ENCODE measurements at regions not wholly inside any gene's neighbourhood (a gene's known extent, or its start where the extent isn't known, plus 50 kb on each side); places are given as distances from the start of the nearest gene placed in this dataset.

- no peak overlapping the region for H3K4me3 ChIP-seq
- TF ChIP-seq, protein P1, sequence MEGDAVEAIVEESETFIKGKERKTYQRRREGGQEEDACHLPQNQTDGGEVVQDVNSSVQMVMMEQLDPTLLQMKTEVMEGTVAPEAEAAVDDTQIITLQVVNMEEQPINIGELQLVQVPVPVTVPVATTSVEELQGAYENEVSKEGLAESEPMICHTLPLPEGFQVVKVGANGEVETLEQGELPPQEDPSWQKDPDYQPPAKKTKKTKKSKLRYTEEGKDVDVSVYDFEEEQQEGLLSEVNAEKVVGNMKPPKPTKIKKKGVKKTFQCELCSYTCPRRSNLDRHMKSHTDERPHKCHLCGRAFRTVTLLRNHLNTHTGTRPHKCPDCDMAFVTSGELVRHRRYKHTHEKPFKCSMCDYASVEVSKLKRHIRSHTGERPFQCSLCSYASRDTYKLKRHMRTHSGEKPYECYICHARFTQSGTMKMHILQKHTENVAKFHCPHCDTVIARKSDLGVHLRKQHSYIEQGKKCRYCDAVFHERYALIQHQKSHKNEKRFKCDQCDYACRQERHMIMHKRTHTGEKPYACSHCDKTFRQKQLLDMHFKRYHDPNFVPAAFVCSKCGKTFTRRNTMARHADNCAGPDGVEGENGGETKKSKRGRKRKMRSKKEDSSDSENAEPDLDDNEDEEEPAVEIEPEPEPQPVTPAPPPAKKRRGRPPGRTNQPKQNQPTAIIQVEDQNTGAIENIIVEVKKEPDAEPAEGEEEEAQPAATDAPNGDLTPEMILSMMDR (IDR thresholded peaks at IDR 0.05; ENCODE audit: borderline replicate concordance) = no peak
- no peaks in the 10 kb centered on the region for H3K9me3 ChIP-seq (replicated peaks)
- H3K27ac ChIP-seq (replicated peaks) = no peak overlapping the region
- no peak for DNase-seq
- no peaks in the 10 kb centered on the region for H3K4me1 ChIP-seq
- no peaks in the 10 kb centered on the region for H3K36me3 ChIP-seq
- intact Hi-C loops (cut with micrococcal nuclease) = no loop called here
- H3K27me3 ChIP-seq (ENCODE audit: low read depth) = peaks cover 31% of the 10 kb centered on the region
Observed at GRCh38 chr11:19482319-19483100, 230.1 kb upstream of the NAV2 start.

GRCh38 chr11:19480540-19480939 is 232.1 kb upstream of the NAV2 start:
- DNase-seq = no peak
- no peaks in the 10 kb centered on the region for H3K4me1 ChIP-seq
- no peak overlapping the region for H3K27ac ChIP-seq (replicated peaks)
- H3K4me3 ChIP-seq = no peak overlapping the region
- TF ChIP-seq, protein P1 (IDR thresholded peaks at IDR 0.05; ENCODE audit: borderline replicate concordance) = no peak
- no peaks in the 10 kb centered on the region for H3K9me3 ChIP-seq (replicated peaks)
- intact Hi-C loops (cut with micrococcal nuclease) = no loop called here
- no peaks in the 10 kb centered on the region for H3K36me3 ChIP-seq
- peaks cover 41% of the 10 kb centered on the region for H3K27me3 ChIP-seq (ENCODE audit: low read depth)

DNA sequence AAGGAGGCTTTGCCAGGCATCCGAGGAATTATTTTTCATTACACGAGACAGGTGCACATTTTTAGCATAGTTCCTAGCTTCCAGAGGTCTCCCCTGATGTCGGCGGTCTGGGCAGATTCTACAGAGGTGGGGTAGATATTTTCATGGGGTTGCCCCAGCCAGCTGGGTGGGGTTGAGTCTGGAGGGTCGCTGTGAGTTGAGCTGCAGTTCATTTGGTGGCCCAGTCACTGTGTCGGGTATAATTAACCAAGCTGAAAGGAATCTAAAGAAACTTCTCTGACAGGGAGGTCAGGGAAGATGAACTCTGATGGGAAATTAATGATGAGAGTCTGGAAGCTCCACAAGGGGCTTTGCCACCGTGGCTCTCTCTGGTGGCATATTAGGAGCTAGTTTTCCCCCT is 233.7 kb upstream of the NAV2 start:
- peaks cover 41% of the 10 kb centered on the region for H3K27me3 ChIP-seq (ENCODE audit: low read depth)
- TF ChIP-seq, protein P1 (IDR thresholded peaks at IDR 0.05; ENCODE audit: borderline replicate concordance) = no peak
- H3K36me3 ChIP-seq = no peaks in the 10 kb centered on the region
- H3K9me3 ChIP-seq (replicated peaks) = no peaks in the 10 kb centered on the region
- H3K27ac ChIP-seq (replicated peaks) = no peak overlapping the region
- intact Hi-C loops (cut with micrococcal nuclease) = no loop called here
- no peak for DNase-seq
- no peak overlapping the region for H3K4me3 ChIP-seq
- H3K4me1 ChIP-seq = no peaks in the 10 kb centered on the region

DNA sequence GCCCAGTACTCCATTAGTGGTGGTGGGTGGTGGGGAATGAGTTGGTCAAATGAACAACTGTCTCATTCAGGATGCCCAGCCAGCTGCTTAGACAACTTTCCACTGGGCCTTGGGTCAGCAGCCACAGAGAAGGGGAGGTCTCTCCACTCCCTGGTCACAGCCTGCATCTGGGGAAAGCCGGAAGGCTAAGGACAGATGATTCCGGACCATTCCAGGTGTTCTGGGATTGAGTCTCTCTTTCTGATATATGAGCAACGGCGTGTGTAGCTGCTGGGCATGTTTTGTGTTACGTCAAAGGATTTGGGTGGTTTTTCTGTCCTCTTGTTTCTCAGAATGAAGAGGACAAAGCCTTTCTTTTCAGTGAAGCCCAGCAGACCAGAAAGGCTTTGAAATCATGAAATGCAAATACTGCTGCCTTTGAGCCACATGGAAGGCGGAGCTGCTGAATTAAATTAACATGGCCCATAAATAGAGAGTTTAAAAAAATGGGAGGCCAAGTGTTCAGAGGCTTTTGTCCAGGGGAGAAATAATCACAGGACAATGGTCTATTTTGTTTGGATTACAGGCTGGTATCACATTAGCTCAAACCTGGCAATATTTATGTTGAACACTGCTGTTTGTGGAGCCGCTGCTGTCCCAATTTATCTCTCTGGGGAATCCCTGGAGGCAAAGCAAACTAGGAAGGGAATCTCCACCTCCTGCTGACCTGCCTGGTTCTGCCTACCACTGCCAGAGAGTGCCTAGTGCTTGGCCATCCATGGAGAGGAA is 234.4 kb upstream of the E2F8 start:
- intact Hi-C loops (cut with micrococcal nuclease) = no loop called here
- H3K27me3 ChIP-seq (ENCODE audit: low read depth) = peaks cover 30% of the 10 kb centered on the region
- no peaks in the 10 kb centered on the region for H3K9me3 ChIP-seq (replicated peaks)
- H3K4me3 ChIP-seq = no peak overlapping the region
- TF ChIP-seq, protein P1 (IDR thresholded peaks at IDR 0.05; ENCODE audit: borderline replicate concordance) = no peak
- no peak overlapping the region for H3K27ac ChIP-seq (replicated peaks)
- H3K36me3 ChIP-seq = no peaks in the 10 kb centered on the region
- no peaks in the 10 kb centered on the region for H3K4me1 ChIP-seq
- DNase-seq = no peak

- H3K4me3 ChIP-seq = no peak overlapping the region
- H3K4me1 ChIP-seq = no peaks in the 10 kb centered on the region
- no peak for DNase-seq
- no peaks in the 10 kb centered on the region for H3K9me3 ChIP-seq (replicated peaks)
- no peaks in the 10 kb centered on the region for H3K36me3 ChIP-seq
- H3K27me3 ChIP-seq (ENCODE audit: low read depth) = peaks cover 27% of the 10 kb centered on the region
- no peak overlapping the region for H3K27ac ChIP-seq (replicated peaks)
- intact Hi-C loops (cut with micrococcal nuclease) = no loop called here
- TF ChIP-seq, protein P1 (IDR thresholded peaks at IDR 0.05; ENCODE audit: borderline replicate concordance) = no peak
Observed at GRCh38 chr11:19474211-19474610, 233.5 kb upstream of the E2F8 start.
